ENCODE measurements at regions not wholly inside any gene's neighbourhood (a gene's known extent, or its start where the extent isn't known, plus 50 kb on each side); places are given as distances from the start of the nearest gene placed in this dataset.
"Not testable (repeated sequence)": the region's sequence is repeated elsewhere in the genome, so short reads cannot be mapped to it uniquely, and the experiment has no call there.

DNA sequence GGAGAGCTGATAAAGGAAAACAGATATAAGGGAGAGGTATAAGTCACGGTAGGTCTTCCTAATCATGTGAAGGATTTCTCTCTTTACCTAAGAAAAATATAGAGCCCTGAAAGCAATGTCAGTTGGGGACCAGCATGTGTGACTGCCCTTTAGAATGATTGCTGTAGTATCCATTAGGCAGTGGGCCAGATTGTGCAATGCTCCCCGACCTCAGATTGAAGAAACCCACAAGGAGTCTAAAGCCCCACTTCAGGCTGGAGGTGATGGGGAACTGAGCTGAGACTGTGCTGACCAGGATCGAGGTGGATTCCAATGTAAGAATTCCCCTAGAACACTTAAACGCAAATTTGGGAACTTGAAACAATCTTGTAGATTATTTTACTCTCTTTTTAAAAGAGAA lies 614.4 kb downstream of the LIG4 start:
- POLR2A ChIA-PET: no interaction called here

DNA sequence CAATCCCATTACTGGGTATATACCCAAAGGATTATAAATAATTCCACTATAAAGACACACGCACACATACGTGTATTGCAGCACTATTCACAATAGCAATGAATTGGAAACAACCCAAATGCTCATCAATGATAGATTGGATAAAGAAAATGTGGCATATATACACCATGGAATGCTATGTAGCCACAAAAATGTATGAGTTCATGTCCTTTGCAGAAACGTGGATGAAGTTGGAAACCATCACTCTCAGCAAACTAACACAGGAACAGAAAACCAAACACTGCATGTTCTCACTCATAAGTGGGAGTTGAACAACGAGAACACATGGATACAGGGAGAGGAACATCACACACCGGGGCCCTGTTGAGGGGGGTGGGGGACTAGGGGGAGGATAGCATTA lies 619.0 kb downstream of the LIG4 start:
- POLR2A ChIA-PET; CTCF ChIA-PET; H3K36me3 ChIP-seq (ENCODE audit: control insufficient read depth in 2 of 2, insufficient read depth in 1 of 2, low read length in 2 of 2); H3K27ac ChIP-seq (ENCODE audit: extremely low read depth, low read depth, low read length); H3K9me3 ChIP-seq (ENCODE audit: control insufficient read depth, insufficient read depth, low read depth, low read length); H3K4me3 ChIP-seq (ENCODE audit: low read depth, low read length); H3K4me1 ChIP-seq (ENCODE audit: control insufficient read depth, insufficient read depth, low read length): not testable (repeated sequence)

More for the DNA sequence above, 614.4 kb downstream of the LIG4 start:
- Histone ChIP-seq H3K36me3 (ENCODE audit: control insufficient read depth in 2 of 2, insufficient read depth in 1 of 2, low read length in 2 of 2) (no peaks in the 10 kb centered on the region), H3K9me3 (ENCODE audit: control insufficient read depth, insufficient read depth, low read depth, low read length) (no peaks in the 10 kb centered on the region), H3K4me3 (ENCODE audit: low read depth, low read length) (no peak overlapping the region), H3K27ac (ENCODE audit: extremely low read depth, low read depth, low read length) (no peak overlapping the region), H3K4me1 (ENCODE audit: control insufficient read depth, insufficient read depth, low read length) (no peaks in the 10 kb centered on the region)
- no peak for TF ChIP-seq ZNF571 (tag by site-specific recombination; IDR thresholded peaks at IDR 0.05)
- TF ChIP-seq ZNF266 (tag by site-specific recombination; IDR thresholded peaks at IDR 0.05; ENCODE audit: low read depth): no peak
- TF ChIP-seq ZNF221 (tag by site-specific recombination; IDR thresholded peaks at IDR 0.05; ENCODE audit: borderline replicate concordance): no peak
- no peak for TF ChIP-seq ZNF596 (tag by site-specific recombination; IDR thresholded peaks at IDR 0.05)
- TF ChIP-seq, protein P1, sequence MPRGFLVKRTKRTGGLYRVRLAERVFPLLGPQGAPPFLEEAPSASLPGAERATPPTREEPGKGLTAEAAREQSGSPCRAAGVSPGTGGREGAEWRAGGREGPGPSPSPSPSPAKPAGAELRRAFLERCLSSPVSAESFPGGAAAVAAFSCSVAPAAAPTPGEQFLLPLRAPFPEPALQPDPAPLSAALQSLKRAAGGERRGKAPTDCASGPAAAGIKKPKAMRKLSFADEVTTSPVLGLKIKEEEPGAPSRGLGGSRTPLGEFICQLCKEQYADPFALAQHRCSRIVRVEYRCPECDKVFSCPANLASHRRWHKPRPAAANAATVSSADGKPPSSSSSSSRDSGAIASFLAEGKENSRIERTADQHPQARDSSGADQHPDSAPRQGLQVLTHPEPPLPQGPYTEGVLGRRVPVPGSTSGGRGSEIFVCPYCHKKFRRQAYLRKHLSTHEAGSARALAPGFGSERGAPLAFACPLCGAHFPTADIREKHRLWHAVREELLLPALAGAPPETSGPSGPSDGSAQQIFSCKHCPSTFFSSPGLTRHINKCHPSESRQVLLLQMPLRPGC (tag by site-specific recombination; IDR thresholded peaks at IDR 0.05): no peak
- no peak for TF ChIP-seq WT1 (tag by site-specific recombination; IDR thresholded peaks at IDR 0.05)
- TF ChIP-seq ZNF830 (tag by site-specific recombination; IDR thresholded peaks at IDR 0.05; ENCODE audit: low read depth): no peak
- TF ChIP-seq, protein P2, sequence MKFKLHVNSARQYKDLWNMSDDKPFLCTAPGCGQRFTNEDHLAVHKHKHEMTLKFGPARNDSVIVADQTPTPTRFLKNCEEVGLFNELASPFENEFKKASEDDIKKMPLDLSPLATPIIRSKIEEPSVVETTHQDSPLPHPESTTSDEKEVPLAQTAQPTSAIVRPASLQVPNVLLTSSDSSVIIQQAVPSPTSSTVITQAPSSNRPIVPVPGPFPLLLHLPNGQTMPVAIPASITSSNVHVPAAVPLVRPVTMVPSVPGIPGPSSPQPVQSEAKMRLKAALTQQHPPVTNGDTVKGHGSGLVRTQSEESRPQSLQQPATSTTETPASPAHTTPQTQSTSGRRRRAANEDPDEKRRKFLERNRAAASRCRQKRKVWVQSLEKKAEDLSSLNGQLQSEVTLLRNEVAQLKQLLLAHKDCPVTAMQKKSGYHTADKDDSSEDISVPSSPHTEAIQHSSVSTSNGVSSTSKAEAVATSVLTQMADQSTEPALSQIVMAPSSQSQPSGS (tag by site-specific recombination; IDR thresholded peaks at IDR 0.05; ENCODE audit: low read depth): no peak
- TF ChIP-seq ZNF843 (tag by site-specific recombination; IDR thresholded peaks at IDR 0.05): no peak
- TF ChIP-seq SCRT2 (tag by site-specific recombination; IDR thresholded peaks at IDR 0.05): no peak
- TF ChIP-seq, protein P3, sequence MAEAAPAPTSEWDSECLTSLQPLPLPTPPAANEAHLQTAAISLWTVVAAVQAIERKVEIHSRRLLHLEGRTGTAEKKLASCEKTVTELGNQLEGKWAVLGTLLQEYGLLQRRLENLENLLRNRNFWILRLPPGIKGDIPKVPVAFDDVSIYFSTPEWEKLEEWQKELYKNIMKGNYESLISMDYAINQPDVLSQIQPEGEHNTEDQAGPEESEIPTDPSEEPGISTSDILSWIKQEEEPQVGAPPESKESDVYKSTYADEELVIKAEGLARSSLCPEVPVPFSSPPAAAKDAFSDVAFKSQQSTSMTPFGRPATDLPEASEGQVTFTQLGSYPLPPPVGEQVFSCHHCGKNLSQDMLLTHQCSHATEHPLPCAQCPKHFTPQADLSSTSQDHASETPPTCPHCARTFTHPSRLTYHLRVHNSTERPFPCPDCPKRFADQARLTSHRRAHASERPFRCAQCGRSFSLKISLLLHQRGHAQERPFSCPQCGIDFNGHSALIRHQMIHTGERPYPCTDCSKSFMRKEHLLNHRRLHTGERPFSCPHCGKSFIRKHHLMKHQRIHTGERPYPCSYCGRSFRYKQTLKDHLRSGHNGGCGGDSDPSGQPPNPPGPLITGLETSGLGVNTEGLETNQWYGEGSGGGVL (tag by site-specific recombination; IDR thresholded peaks at IDR 0.05): no peak
- no peak for TF ChIP-seq ZNF549 (tag by site-specific recombination; IDR thresholded peaks at IDR 0.05)
- no peak for TF ChIP-seq ZNF555 (tag by site-specific recombination; conservative IDR thresholded peaks at IDR 0.05)
- CTCF ChIA-PET: no interaction called here

DNA sequence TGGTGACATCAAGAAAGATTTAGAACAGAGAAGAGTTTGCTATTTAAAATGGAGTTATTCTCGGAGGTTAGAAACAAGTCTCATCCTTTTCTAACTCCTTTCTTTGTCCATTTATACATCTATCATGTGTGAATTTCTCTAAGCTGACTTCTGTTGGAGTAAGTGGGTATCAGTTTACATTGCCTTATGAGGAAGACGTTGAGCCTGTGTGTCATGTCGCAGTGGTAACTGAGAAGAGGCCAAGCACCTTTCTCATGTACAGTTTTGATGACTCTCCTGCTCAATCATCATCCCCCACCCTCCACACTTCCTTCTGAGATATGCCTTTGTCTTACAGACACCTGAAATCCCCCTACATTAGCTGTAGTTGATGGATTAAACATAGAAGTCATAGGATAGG lies 624.8 kb downstream of the LIG4 start:
- H3K9me3 ChIP-seq (ENCODE audit: control insufficient read depth, insufficient read depth, low read depth, low read length): no peaks in the 10 kb centered on the region
- ChIA-PET CTCF (no interaction called here), POLR2A (no interaction called here)
- H3K27ac ChIP-seq (ENCODE audit: extremely low read depth, low read depth, low read length): no peak overlapping the region
- H3K36me3 ChIP-seq (ENCODE audit: control insufficient read depth in 2 of 2, insufficient read depth in 1 of 2, low read length in 2 of 2): no peaks in the 10 kb centered on the region
- no peaks in the 10 kb centered on the region for H3K4me1 ChIP-seq (ENCODE audit: control insufficient read depth, insufficient read depth, low read length)
- no peak overlapping the region for H3K4me3 ChIP-seq (ENCODE audit: low read depth, low read length)
- TF ChIP-seq ZNF514 (tag by site-specific recombination; IDR thresholded peaks at IDR 0.05) (no peak), ZNF561 (tag by site-specific recombination; IDR thresholded peaks at IDR 0.05; ENCODE audit: borderline replicate concordance) (no peak), ZNF560 (tag by site-specific recombination; IDR thresholded peaks at IDR 0.05; ENCODE audit: borderline replicate concordance) (no peak), ZNF548 (tag by site-specific recombination; IDR thresholded peaks at IDR 0.05) (no peak)
- TF ChIP-seq, protein P4, sequence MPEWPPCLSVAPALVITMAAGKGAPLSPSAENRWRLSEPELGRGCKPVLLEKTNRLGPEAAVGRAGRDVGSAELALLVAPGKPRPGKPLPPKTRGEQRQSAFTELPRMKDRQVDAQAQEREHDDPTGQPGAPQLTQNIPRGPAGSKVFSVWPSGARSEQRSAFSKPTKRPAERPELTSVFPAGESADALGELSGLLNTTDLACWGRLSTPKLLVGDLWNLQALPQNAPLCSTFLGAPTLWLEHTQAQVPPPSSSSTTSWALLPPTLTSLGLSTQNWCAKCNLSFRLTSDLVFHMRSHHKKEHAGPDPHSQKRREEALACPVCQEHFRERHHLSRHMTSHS (tag by site-specific recombination; IDR thresholded peaks at IDR 0.05): no peak
- TF ChIP-seq, protein P5, sequence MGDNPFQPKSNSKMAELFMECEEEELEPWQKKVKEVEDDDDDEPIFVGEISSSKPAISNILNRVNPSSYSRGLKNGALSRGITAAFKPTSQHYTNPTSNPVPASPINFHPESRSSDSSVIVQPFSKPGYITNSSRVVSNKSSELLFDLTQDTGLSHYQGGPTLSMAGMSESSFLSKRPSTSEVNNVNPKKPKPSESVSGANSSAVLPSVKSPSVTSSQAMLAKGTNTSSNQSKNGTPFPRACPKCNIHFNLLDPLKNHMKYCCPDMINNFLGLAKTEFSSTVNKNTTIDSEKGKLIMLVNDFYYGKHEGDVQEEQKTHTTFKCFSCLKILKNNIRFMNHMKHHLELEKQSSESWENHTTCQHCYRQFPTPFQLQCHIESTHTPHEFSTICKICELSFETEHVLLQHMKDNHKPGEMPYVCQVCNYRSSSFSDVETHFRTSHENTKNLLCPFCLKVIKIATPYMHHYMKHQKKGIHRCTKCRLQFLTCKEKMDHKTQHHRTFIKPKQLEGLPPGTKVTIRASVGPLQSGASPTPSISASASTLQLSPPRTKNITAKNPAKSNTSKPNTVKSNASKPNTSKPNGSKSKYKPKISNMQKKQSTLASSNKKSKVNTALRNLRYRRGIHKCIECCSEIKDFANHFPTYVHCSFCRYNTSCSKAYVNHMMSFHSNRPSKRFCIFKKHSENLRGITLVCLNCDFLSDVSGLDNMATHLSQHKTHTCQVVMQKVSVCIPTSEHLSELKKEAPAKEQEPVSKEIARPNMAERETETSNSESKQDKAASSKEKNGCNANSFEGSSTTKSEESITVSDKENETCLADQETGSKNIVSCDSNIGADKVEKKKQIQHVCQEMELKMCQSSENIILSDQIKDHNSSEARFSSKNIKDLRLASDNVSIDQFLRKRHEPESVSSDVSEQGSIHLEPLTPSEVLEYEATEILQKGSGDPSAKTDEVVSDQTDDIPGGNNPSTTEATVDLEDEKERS (tag by site-specific recombination; IDR thresholded peaks at IDR 0.05): no peak
- TF ChIP-seq, protein P6, sequence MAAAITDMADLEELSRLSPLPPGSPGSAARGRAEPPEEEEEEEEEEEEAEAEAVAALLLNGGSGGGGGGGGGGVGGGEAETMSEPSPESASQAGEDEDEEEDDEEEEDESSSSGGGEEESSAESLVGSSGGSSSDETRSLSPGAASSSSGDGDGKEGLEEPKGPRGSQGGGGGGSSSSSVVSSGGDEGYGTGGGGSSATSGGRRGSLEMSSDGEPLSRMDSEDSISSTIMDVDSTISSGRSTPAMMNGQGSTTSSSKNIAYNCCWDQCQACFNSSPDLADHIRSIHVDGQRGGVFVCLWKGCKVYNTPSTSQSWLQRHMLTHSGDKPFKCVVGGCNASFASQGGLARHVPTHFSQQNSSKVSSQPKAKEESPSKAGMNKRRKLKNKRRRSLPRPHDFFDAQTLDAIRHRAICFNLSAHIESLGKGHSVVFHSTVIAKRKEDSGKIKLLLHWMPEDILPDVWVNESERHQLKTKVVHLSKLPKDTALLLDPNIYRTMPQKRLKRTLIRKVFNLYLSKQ (tag by site-specific recombination; IDR thresholded peaks at IDR 0.05; ENCODE audit: borderline replicate concordance): no peak
- TF ChIP-seq, protein P7, sequence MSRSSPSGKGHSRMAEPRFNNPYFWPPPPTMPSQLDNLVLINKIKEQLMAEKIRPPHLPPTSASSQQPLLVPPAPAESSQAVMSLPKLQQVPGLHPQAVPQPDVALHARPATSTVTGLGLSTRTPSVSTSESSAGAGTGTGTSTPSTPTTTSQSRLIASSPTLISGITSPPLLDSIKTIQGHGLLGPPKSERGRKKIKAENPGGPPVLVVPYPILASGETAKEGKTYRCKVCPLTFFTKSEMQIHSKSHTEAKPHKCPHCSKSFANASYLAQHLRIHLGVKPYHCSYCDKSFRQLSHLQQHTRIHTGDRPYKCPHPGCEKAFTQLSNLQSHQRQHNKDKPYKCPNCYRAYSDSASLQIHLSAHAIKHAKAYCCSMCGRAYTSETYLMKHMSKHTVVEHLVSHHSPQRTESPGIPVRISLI (tag by site-specific recombination; IDR thresholded peaks at IDR 0.05): no peak
